ENCODE measurements at regions not wholly inside any gene's neighbourhood (a gene's known extent, or its start where the extent isn't known, plus 50 kb on each side); places are given as distances from the start of the nearest gene placed in this dataset.

- no peak overlapping the region for H3K4me3 ChIP-seq (replicated peaks in 1 of 2; ENCODE audit: low read depth in 2 of 2, low read length in 2 of 2)
- no peak for TF ChIP-seq CTCF (IDR thresholded peaks at IDR 0.05; ENCODE audit: low read depth, low read length)
- no peak for DNase-seq (ENCODE audit: low read depth in 2 of 2)
These were observed 212.3 kb downstream of the TRIM36 start for GRCh38 chr5:114957384-114957783.

- TF ChIP-seq CTCF (IDR thresholded peaks at IDR 0.05; ENCODE audit: low read depth, low read length), result no peak
- H3K4me3 ChIP-seq (replicated peaks in 1 of 2; ENCODE audit: low read depth in 2 of 2, low read length in 2 of 2), result no peak overlapping the region
- no peak for DNase-seq (ENCODE audit: low read depth in 2 of 2)
These were observed 216.1 kb downstream of the TRIM36 start for GRCh38 chr5:114953565-114953964.

- TF ChIP-seq CTCF (IDR thresholded peaks at IDR 0.05; ENCODE audit: low read depth, low read length), result no peak
- DNase-seq (ENCODE audit: low read depth in 2 of 2), result no peak
- H3K4me3 ChIP-seq (replicated peaks in 1 of 2; ENCODE audit: low read depth in 2 of 2, low read length in 2 of 2), result no peak overlapping the region
These were observed 216.8 kb downstream of the TRIM36 start for GRCh38 chr5:114952876-114953275.

GRCh38 chr5:114949756-114950155 is 220.0 kb downstream of the TRIM36 start:
- TF ChIP-seq CTCF (IDR thresholded peaks at IDR 0.05; ENCODE audit: low read depth, low read length), result no peak
- no peak for DNase-seq (ENCODE audit: low read depth in 2 of 2)
- no peak overlapping the region for H3K4me3 ChIP-seq (replicated peaks in 1 of 2; ENCODE audit: low read depth in 2 of 2, low read length in 2 of 2)

- no peak overlapping the region for H3K4me3 ChIP-seq (replicated peaks in 1 of 2; ENCODE audit: low read depth in 2 of 2, low read length in 2 of 2)
- no peak for TF ChIP-seq CTCF (IDR thresholded peaks at IDR 0.05; ENCODE audit: low read depth, low read length)
- DNase-seq (ENCODE audit: low read depth in 2 of 2), result no peak
These were observed 220.6 kb downstream of the TRIM36 start for GRCh38 chr5:114948986-114949621.

- H3K4me3 ChIP-seq (replicated peaks in 1 of 2; ENCODE audit: low read depth in 2 of 2, low read length in 2 of 2), result no peak overlapping the region
- no peak for DNase-seq (ENCODE audit: low read depth in 2 of 2)
- no peak for TF ChIP-seq CTCF (IDR thresholded peaks at IDR 0.05; ENCODE audit: low read depth, low read length)
These were observed 221.3 kb downstream of the TRIM36 start for GRCh38 chr5:114948363-114948762.

- H3K4me3 ChIP-seq (replicated peaks in 1 of 2; ENCODE audit: low read depth in 2 of 2, low read length in 2 of 2), result no peak overlapping the region
- no peak for DNase-seq (ENCODE audit: low read depth in 2 of 2)
- no peak for TF ChIP-seq CTCF (IDR thresholded peaks at IDR 0.05; ENCODE audit: low read depth, low read length)
These were observed 229.0 kb downstream of the TRIM36 start for GRCh38 chr5:114940709-114941108.
